NCI-H446 (cell line): ENCODE measurements at regions not wholly inside any gene's neighbourhood (a gene's known extent, or its start where the extent isn't known, plus 50 kb on each side); places are given as distances from the start of the nearest gene placed in this dataset.

Experiments
- DNase-seq, 2 experiments: peaks; one replicate each; lab custom pipeline; 2025; lab: John Stamatoyannopoulos, UW

- no peak for DNase-seq
Measured at GRCh38 chr12:64999148-64999425, 122.0 kb downstream of the WIF1 start.
